ENCODE measurements at regions not wholly inside any gene's neighbourhood (a gene's known extent, or its start where the extent isn't known, plus 50 kb on each side); places are given as distances from the start of the nearest gene placed in this dataset.

- no peak for TF ChIP-seq RAD21 (conservative IDR thresholded peaks at IDR 0.05 in 1 of 2, IDR thresholded peaks at IDR 0.05 in 1 of 2)
- TF ChIP-seq CEBPB (IDR thresholded peaks at IDR 0.05): no peak
- no peak for TF ChIP-seq CTCF (IDR thresholded peaks at IDR 0.05)
- no peak for TF ChIP-seq REST (IDR thresholded peaks at IDR 0.05)
- no peak for TF ChIP-seq NR3C1 (IDR thresholded peaks at IDR 0.05)
- no peak for TF ChIP-seq CHD4 (IDR thresholded peaks at IDR 0.05; ENCODE audit: borderline replicate concordance)
These were observed 184.9 kb downstream of the PCDH18 start for GRCh38 chr4:137347371-137347770.

All from A549 (cell line).